SKM-1 treated with dmso at 0.1 percent for 144 hours (cell line): ENCODE measurements at regions not wholly inside any gene's neighbourhood (a gene's known extent, or its start where the extent isn't known, plus 50 kb on each side); places are given as distances from the start of the nearest gene placed in this dataset.

ENCODE experiments used
- DNase-seq: peaks from one replicate; lab custom pipeline; 2025; ENCODE audit not compliant: unreplicated experiment; lab: John Stamatoyannopoulos, UW

GRCh38 chr4:4606321-4606720, 64.5 kb upstream of the STX18 start:
- no peak for DNase-seq

- no peak for DNase-seq
Measured at GRCh38 chr4:4605849-4606248, 64.0 kb upstream of the STX18 start.

GRCh38 chr4:4603592-4603991, 61.7 kb upstream of the STX18 start:
- DNase-seq: no peak

DNA sequence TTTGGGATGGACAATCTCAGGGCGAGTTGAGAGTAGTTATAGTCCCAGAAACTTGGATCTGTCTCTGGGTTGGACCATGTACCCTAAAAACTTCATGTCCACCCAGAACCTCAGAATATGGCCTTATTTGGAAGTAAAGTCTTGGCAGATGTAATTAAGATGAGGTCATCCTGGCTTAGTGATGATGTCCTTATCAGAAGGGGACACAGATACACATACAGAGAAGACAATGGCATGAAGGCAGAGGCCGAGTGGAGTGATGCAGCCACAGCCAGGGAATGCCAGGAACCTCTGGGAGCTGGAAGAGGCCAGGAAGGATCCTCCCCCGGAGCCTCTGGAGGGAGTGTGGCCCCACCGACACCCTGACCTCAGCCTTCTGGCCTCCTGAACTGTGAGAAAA, 61.2 kb upstream of the STX18 start:
- no peak for DNase-seq

DNA sequence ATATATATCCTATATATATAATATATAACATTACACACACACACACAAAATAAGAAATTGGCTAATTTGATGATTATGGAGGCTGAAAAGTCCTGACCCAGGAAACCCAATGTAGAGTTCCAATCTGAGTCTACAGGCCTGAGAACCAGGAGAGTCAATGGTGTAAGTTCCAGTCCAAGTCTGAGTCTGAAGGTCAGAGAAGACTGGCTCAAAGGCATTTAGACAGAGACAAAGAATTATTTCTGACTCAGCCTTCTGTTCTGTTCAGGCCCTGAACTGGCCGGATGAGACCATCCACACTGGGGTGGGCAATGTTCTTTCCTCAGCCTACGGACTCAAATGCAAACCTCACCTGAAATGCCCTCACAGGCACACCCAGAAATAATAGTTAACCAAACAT, 60.6 kb upstream of the STX18 start:
- no peak for DNase-seq

GRCh38 chr4:4601803-4602369, 60.0 kb upstream of the STX18 start:
- no peak for DNase-seq

DNA sequence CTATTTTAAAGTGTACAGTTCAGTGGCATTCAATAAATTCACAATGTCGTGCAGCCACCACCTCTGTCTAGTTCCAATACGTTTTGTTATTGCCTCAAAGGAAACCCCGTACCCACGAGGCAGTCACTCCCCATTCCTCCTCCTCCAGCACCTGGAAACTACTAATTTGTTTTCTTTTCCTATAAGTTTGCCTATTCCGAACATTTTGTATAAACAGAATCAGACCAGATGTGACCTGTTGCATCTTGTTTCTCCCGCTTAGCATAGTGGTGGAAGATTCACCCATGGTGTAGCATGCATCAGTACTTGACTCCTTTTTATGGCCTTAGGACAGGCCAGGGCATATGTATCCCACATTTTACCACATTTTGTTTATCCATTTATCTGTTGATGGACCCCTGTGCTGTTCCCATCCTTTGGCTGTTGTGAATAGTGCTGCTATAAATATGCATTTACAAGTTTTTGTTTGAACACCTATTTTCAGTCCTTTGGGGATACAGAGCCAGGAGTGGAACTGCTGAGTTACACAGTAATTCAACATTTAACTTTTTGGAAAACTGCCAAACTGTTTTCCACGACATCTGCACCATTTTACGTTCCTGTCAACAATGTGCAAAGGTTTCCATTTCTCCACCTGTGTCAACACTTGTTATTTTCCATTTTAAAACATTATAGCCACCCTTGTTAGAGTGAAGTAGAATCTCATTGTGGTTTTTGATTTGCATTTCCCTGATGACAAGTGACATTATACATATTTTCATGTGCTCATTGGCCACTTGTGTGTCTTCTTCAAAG, 57.8 kb upstream of the STX18 start:
- no peak for DNase-seq

DNA sequence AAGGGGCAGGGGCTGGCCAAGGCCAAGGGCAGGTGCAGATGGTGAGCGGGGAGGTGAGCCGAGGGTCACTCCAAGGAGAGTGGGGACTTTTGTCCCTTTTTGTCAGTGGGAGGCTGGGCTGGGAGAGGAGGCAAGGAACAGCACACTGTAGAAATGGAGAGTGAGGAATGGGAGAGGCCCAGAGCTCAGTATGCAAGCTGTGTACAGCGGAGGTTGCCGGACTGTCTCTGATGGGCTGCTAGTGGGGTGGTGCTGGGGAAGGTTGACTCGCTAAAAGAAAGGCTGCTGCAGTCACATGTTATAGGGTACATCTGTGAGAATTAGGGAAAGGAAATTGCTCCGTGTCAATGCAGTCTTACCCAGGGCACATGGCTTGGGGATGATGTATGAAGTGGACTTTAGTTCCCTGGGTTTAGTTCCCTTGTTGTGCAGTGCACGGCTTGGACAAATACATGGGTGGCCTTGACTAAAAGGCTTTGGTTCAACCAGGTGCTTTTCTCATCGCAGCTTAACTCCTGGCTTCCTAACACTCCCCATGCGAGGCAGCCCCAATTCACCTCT, 57.1 kb upstream of the STX18 start:
- DNase-seq: no peak

DNA sequence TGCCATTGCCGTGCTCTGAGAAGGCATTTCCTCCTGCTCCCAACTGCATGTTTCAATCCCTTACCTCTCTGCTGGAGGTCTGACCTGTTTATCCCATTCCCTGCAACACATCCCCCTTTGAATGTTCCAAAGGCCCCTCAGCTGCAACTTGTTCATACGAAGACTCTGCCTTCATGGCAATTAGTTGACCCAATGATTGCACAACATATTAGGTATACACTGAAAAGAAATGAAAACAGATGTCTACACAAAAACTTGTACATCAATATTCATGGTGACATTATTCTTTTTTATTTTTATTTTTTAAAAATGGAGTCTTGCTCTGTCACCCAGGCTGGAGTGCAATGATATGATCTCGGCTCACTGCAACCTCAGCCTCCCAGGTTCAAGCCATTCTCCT, 54.9 kb upstream of the STX18 start:
- DNase-seq: no peak

DNA sequence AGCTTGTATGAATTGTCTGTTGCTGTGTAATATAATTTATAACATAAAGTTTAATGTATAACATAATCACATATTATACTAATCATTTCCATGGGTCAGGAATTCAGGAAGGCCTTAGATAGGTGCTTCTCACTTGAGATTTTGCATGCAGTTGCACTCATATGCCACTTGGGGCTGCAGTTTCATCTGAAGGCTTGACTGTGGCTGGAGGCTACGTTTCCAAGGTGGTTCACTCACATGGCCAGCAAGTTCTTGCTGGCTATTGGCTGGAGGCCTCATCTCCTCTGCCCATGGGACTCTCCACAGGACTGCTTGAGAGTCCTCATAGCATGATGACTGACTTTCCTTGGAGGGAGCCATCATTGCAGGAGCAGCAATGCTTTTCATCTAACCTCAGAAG, 53.4 kb upstream of the STX18 start:
- DNase-seq: no peak

DNA sequence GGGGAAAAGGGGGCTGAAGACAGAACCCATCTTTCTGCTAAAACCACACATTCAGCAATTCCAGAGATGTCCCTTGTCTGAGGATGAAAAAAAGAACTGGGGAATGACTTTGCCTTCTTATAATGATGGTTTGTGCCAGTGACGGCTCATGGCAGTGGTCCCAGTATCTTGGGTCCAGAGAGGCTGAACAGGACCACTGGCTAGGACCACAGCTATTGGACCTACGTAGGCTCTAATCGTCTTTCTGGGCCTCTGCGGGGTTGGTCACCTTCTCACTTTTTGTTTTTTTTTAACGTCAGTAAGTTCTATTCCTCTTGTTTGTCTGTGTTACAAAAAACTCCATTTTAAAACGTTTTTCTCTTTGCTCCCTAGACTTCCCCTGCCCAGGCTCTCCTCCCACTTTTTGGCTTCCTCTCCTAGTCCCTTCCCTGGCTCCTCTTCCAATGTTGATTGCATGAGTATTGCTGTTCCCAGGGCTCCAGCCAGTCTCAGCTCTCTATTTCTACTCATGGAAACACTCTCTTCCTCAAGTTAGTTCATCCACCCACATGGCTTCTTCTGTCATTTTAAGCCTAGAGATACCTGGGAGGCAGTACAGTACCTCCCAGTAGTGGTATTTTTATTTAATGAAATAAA, 52.6 kb upstream of the STX18 start:
- DNase-seq: no peak

DNA sequence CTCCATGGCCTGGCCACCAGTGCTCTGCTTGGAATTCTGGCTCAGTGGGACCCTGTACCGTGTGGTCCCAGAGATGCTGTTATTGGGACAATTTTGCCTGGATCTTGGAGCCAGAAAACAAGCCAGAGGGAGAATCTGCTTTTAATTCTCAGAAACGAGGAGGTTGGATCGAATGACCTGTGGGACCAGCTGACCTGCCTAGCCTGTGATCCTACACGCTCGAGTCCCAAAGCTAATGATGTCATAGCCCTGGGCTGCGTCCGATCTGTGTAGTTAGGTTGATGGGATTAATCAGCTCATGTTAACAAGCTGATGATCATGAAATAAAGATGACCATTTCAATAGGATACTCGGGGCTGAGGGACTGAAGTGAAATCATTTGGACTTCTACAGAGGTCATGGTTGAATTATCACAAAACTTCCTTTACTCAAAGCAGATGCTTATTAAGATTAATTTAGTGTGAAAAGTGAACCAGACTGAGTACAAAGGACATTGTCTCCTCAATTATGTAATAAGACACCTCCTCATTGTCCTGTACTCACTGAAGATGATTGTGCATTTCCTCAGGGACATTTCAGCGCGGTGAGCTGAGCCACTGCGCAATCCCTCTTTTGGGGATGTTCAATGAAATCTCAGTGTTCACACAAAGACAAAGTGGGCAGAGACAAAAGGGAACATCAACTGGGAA, 51.9 kb upstream of the STX18 start:
- no peak for DNase-seq

- DNase-seq: no peak
Measured at GRCh38 chr4:4592414-4592813, 50.6 kb upstream of the STX18 start.
